ENCODE measurements at regions not wholly inside any gene's neighbourhood (a gene's known extent, or its start where the extent isn't known, plus 50 kb on each side); places are given as distances from the start of the nearest gene placed in this dataset.

DNA sequence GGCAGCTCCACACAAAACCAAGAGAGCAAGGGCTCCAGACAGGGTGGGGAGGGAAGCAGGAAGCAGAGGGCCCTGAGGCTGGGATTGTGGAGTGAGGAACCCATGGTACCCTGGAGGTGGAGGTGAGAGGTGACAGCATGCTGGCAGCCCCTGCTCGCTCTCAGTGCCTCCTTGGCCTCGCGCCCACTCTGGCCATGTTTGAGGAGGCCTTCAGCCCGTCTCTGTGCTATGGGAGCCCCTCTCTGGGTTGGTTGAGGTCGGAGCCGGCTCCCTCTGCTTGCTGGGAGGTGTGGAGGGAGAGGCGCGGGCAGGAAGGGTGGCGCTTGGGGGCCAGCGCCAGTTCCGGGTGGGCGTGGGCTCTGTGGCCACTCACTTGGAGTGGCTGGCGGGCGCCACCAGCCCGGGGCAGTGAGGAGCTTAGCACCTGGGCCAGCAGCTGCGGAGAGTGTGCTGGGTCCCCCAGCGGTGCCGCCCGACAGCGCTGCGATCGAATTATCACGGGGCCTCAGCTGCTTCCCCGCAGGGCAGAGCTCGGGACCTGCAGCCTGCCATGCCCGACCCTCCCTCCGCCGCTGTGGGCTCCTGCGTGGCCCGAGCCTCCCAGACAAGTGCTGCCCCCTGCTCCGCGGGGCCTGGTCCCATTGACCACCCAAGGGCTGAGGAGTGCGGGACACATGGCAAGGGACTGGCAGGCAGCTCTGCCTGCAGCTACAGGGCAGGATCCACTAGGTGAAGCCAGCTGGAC is 196.0 kb downstream of the DACT1 start:
- no peak for TF ChIP-seq CTCF (IDR thresholded peaks at IDR 0.05 in 8 of 11, conservative IDR thresholded peaks at IDR 0.05 in 3 of 11)
- no peak for TF ChIP-seq POLR2A (IDR thresholded peaks at IDR 0.05)
- no peak for TF ChIP-seq POLR2AphosphoS5 (IDR thresholded peaks at IDR 0.05)
- DNase-seq = no peak
- intact Hi-C loops (cut with DNase I; ENCODE audit: low total_unique reads) = no loop called here
- WGBS, 5 donors = 90 to 97% (median 92%) methylated on average over 7 to 33 of the region's 33 CpGs
- peaks cover 0 to 6% (median 0%) of the 10 kb centered on the region in 8 donors for H3K9me3 ChIP-seq
- no peaks in the 10 kb centered on the region for H3K36me3 ChIP-seq
- H3K27me3 ChIP-seq (replicated peaks in 1 of 7) = no peaks in the 10 kb centered on the region
- H3K27ac ChIP-seq = no peak overlapping the region
- H3K4me1 ChIP-seq = no peaks in the 10 kb centered on the region
- no peak overlapping the region for H3K4me3 ChIP-seq

GRCh38 chr14:58836303-58836974 is 198.7 kb downstream of the DACT1 start:
- no peak overlapping the region for H3K4me3 ChIP-seq
- no peaks in the 10 kb centered on the region for H3K27me3 ChIP-seq (replicated peaks in 1 of 7)
- H3K36me3 ChIP-seq = no peaks in the 10 kb centered on the region
- intact Hi-C loops (cut with DNase I; ENCODE audit: low total_unique reads) = no loop called here
- H3K27ac ChIP-seq = no peak overlapping the region
- no peak for DNase-seq
- H3K4me1 ChIP-seq = no peaks in the 10 kb centered on the region
- TF ChIP-seq POLR2AphosphoS5 (IDR thresholded peaks at IDR 0.05) (no peak), CTCF (IDR thresholded peaks at IDR 0.05 in 8 of 11, conservative IDR thresholded peaks at IDR 0.05 in 3 of 11) (no peak), POLR2A (IDR thresholded peaks at IDR 0.05) (no peak)
- peaks cover 0 to 6% (median 0%) of the 10 kb centered on the region in 8 donors for H3K9me3 ChIP-seq
- 84 to 100% (median 92%) methylated on average over 1 of the region's 1 CpG for WGBS, 5 donors

DNA sequence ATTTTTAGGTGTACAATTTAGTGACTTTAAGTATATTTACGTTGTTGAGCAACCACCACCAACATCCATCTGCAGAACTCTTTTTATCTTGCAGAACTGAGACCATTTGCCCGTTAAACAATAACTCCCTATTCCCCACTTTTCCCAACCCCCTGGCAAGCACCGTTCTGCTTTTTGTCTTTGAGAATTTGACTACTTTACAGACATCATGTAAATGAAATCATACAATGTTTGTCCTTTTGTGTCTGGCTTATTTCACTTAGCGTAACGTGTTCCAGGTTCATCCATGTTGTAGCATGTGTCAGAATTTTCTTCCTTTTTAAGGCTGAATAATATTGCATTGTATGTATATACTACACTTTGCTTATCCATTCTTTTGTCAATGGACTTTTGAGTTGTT is 201.5 kb downstream of the DACT1 start:
- no peak for TF ChIP-seq POLR2AphosphoS5 (IDR thresholded peaks at IDR 0.05)
- TF ChIP-seq CTCF (IDR thresholded peaks at IDR 0.05 in 8 of 11, conservative IDR thresholded peaks at IDR 0.05 in 3 of 11) = no peak
- no peak for TF ChIP-seq POLR2A (IDR thresholded peaks at IDR 0.05)
- intact Hi-C loops (cut with DNase I; ENCODE audit: low total_unique reads) = no loop called here
- WGBS, 5 donors = 81 to 89% (median 89%) methylated on average over 5 of the region's 5 CpGs
- Histone ChIP-seq H3K27me3 (replicated peaks in 1 of 7) (no peaks in the 10 kb centered on the region), H3K9me3 (peaks cover 0 to under 1% (median 0%) of the 10 kb centered on the region in 8 donors), H3K4me1 (no peaks in the 10 kb centered on the region), H3K36me3 (no peaks in the 10 kb centered on the region), H3K4me3 (no peak overlapping the region), H3K27ac (no peak overlapping the region)
- DNase-seq = no peak

DNA sequence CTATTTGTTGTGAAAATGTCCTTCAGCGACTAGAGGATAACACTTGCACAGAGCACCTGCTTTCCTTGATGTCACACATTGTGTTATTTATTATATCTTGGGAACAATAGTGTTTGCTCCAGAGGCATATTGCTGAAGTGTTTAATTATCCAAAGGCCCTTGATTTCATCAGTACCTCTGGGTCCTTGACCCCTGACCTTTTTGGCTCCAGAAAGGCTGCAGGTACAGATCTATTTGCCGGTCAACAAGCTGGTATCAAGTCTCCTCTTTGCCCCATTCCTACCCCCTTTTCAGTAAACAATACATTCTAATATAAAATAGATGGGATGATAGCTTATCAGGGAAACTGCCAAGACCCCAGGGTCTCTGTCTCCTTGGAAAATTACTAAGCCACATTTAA is 206.8 kb downstream of the DACT1 start:
- Histone ChIP-seq H3K27me3 (replicated peaks in 1 of 7) (no peaks in the 10 kb centered on the region), H3K4me1 (no peaks in the 10 kb centered on the region), H3K4me3 (no peak overlapping the region), H3K27ac (no peak overlapping the region), H3K9me3 (no peaks in the 10 kb centered on the region), H3K36me3 (no peaks in the 10 kb centered on the region)
- WGBS, 5 donors = 87 to 93% (median 91%) methylated on average over 2 of the region's 2 CpGs
- DNase-seq = no peak
- intact Hi-C loops (cut with DNase I; ENCODE audit: low total_unique reads) = no loop called here
- TF ChIP-seq POLR2AphosphoS5 (IDR thresholded peaks at IDR 0.05) (no peak), CTCF (IDR thresholded peaks at IDR 0.05 in 8 of 11, conservative IDR thresholded peaks at IDR 0.05 in 3 of 11) (no peak), POLR2A (IDR thresholded peaks at IDR 0.05) (no peak)
